HG02623 (cell line): ENCODE measurements at regions not wholly inside any gene's neighbourhood (a gene's known extent, or its start where the extent isn't known, plus 50 kb on each side); places are given as distances from the start of the nearest gene placed in this dataset.

Experiments used
- ATAC-seq: cut with Tn5 transposase; IDR thresholded peaks from one replicate; pipeline ENCODE4 v1.9.1; 2021; ENCODE audit warnings: moderate library complexity; ENCODE audit not compliant: unreplicated experiment

DNA sequence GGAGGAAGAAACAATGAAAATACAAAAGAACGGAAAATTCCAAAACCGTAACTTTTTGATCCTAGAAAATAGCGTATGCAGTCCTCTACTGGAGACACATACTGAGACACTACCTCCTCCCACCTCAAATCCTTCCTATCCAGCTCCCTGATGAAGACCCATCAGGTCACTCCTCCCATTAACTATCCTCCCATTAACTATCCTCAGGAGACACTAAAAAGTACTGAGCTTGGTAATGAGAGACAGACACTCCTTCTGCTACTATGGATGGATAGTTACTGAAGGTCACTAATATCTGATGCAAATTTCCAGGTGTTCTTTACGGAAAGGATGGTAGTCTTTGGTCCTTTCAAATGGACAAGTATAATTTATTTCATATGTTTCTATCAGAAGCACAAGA is 237.5 kb upstream of the BLID start:
- ATAC-seq, result no peak

DNA sequence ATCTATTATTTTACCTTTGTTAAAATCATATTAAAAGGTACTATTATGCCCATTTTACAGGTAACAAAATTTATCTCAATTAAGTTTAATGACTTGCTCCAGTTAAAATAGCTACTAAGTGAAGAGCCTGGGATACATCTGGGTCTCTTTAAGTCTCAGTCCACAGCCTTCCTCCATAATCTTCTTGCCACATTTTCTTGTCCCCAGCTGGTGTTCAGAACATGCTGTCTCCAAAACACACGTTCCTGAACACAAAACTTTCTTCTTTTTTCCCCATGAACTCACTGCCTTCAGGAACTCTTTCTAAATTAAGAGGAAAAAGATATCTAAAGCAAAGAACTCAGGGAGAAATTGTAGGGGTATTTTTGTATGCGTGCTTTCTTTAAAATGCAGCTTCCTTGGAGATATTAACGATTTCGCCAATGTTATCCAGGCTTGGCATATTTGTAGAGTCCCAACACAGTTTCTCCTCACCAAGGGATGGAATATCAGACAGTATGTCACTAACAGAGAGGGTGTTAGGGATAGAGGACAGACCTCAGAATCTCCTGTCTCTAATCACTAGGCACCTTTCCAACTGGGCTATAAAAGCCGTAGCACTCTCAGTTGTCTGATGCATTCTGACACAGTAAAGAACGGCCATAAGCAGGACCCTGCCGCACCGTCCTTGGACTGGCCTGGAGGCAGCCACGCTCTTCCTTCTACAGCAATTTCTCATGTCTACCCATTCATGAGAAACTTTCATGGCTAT is 232.8 kb upstream of the BLID start:
- ATAC-seq, result no peak

DNA sequence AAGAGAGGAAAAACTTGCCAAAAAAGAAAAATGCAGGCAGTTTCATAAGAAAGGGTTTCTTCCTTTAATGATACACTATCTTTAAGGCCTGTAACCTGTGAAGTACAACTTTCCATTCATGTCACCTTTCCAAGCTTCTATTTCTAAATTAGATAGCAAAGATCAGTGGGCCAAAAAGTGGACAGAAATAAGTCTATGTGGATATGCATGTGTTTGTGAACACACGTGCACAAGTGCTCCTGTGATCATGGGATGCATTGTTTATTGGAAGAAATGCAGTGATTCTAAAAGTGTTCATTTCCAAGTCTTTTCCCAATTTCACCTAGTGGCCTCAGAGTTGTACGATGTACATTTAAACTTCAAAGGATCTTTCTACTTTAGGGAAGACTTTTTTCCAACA is 230.0 kb upstream of the BLID start:
- ATAC-seq, result no peak

DNA sequence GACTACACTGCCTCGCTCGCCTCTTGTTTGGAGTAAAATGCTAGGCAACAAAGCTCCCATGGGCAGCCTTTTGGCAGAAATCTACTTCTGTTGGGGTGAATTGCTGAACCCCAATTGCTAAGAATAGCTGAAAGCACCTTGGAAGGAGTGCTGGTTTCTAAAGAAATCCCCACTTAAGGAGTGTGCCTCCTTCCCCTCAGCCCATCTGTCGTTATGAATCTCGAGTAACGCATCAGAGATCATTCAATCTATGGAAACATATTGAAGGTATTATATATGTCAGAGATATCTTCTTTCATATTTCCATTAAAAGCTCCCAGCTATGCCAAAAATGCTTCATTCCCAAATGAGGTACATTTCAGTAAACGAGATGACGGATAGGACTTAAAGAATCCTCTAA is 229.6 kb upstream of the BLID start:
- no peak for ATAC-seq

DNA sequence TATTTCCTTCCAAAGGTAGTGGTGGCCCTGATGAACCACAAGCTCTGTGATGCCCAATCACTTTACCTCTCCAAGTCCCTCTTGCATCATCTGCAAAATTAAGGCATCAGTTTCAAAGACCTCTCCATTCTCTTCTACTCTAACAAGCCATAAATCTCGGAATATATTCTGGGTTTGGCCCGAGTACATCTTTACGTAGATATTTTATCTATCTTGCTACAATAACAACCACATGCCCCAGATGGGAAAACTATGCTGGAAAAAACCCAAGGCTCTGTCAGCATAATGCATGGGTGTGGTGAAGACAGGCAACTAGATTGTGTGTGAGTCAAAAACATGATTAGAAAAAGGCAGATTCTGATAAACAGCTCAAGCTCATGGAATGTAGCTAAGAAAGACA is 228.2 kb upstream of the BLID start:
- no peak for ATAC-seq

DNA sequence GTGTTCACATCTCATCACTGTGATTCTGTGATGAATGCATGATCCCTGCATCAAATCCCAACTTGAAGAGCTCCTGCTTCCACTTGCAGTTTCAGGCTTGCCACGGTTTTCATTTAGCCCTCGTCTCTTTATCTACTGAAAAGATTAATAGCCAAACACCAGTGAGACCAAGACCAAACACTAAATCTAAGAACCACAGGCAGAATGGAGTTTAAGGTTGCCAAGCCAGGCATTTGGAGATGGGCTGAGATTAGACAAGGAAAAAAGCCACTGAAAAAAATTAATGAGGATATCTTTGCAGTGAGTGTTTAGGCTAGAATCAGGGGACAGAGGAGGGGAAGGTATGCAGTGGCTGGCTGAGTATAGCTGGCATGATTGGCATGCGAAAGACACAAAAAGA is 227.2 kb upstream of the BLID start:
- ATAC-seq, result no peak

DNA sequence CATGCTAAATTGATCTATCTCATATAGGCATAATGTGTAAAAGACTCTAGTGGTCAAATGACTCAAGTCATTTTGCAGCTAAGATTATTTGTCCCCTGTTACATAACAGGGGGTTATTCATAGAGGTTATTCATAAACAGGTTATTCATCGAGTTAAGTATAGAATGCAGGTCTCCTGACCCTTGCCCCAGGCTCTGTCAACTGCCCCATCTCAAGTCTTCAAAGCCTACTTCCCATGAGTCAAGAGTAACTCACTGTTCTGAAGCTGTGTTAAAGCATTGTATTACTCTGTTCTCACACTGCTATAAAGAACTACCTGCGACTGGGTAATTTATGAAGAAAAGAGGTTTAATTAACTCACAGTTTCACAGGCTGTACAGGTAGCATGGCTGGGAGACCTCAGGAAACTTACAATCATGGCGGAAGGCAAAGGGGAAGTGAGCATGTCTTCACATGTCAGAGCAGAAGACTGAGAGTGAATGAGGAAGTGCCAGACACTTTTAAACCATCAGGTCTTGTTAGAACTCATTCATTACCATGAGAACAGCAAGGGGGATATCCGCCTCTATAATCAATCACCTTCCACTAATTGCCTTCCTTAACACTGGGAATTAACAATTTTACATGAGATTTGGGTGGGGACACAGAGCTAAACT is 226.2 kb upstream of the BLID start:
- no peak for ATAC-seq

DNA sequence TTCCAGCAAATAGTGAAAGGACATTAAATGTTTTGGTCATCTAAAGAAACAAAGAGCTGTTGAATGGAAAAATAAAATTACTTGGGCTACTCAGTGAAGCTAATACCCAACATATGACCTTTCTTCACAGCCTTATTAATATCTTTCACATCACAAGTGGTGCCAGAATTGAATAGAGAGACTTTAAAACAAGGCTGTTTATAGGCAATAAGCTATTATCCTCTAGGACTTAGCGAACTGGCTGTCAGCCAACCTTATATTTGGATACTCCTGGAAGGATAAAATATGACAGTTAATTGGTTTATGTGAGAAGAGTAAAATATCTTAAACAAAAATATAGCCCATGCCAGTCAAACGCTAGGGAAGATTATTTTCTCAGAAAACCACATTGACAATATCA is 225.5 kb upstream of the BLID start:
- no peak for ATAC-seq

DNA sequence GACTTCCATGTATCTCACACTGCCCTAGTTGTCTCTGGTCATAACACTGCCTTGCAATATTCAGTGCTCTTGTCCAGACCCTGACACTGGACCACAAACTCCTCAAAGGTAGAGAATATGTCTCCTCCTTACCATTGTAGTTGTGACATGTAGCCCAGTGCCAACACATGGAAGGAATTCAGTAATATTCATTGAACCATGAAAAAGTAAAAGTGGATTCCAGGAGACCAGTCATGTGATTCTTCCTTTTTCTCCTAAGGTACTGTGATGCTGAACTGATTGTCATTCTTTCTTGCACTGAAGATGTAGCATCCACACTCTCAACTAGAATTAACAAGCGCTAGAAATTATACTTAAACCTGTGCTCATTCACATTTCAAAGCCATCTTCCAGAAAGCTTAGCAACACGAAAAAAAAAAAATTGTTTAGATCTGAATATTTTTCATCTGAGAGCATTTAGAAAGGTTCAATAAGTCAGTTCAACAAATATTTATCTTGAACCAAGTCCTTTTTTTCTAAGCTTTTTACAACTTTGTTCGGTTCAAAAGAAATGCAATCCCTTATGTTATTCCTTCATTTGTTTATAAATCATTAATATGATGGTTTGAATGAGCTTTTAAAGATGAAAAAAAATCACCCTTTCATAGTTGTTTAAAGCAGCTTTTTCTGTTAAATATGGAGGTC is 224.7 kb upstream of the BLID start:
- no peak for ATAC-seq

DNA sequence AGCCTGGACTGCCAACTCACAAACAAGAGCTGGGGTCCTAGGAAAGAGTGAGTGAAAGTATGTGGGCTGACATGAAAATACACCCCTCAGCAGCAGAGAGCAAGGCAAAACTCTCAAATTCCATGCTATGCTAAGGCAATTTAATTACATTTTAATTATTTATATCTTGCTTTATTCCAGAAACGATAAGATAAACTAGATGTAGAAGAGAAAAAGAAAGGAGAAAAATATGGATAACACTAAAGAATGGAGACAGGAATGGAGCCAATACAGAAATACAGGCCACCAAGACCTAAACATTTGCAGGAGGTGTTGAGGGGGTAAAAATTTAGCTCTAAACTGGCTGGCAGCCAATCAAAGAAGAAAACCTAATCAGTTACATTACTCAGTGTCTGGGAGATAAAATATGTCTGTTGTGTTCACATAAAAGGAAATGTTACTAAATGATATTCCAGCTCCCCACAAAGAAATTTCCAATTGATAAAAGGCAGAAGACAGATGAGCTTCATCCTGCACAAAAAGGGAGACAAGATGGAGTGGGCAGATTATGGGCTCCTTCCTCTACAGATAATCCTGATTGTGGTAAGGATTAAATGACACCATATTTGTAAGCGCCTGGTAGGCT is 223.5 kb upstream of the BLID start:
- ATAC-seq, result no peak

DNA sequence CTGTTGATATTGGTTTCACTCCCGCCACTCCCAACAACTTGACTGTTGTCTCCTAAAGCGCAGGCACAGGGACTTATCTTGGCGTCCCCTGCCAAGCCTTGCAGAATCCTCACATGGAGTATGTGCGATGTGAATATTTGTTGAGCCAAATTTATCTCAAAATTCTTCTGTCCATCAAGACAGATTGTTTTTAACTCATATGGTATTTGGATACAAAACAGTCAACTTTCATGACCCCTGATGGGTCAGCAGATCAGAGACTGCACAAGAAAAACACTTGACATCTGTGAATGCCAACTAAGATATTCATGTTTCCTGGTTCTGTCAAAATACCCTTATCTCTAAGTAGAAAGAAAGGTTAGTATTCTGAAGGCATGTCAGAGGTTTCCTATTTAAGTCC is 221.7 kb upstream of the BLID start:
- ATAC-seq, result no peak

DNA sequence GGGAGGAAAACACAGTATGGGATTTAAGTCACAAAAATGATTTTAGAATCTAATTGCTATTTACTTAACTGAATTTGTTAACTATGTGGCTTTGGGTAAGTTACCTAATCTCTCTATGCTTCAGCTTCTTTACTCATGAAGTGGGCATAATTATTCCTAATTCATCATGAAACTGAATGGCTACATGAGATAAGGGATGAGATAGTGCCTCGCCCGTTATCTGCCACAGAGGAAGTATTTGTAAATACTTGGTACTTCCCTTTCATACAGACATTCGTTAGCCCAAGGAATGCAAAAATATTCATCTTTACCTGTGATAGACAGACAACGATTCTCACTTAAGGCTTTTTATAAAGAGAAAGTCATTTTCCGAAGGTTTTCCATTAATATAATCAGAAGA is 221.2 kb upstream of the BLID start:
- no peak for ATAC-seq

DNA sequence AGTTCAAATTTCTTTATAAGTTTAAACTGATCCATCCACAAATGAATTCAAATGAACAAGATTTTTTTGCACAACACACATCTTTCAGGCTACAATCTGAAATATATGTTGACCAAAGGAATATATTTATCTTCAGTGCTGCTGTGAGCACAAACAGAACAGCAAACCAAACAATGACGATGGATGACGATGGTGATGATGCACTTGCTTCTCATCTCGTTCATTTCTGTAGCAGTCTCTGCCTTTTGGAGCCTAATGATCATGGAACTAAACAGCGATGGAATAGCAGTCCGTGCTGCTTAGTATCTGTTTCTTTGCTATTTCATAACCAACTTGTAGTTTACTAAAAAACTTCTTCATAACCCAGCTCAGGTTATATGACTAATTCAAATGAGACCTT is 220.7 kb upstream of the BLID start:
- no peak for ATAC-seq

DNA sequence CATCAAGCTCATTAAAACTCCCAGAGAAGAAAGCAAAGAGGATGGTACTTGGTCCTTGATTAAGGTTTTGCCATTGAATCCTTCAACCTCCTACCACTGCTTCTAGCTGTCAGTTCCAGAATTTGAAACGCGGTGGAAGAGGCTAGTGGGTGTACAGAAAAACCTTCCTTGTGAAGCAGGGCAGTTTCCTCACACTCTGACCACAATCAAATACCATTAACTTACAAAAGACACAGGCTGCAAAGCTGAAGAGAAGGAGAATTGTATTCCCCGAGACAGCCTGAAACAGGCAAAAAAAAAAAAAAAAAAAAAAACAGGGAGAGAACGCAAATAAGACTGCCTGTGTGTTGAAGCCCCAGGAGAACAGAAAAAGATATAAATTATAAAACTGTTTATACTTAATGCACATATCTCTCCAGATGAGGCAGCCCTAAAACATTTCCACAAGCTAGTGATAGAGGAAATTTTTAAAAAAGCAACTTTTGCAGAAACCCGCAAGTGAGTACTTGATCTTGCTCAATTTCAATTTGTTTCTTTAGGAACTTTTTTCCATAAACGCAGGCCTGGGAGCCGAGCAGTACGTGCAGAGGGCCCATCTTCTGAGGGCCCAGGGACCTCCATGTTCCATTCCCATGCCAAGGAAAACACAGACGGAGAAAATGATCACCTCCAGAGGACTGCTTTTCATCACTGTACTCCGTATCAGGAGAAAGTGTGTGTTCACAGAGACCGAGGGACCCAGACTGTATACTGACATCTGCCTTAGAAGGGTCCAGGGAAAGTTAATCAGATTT is 218.7 kb upstream of the BLID start:
- no peak for ATAC-seq

DNA sequence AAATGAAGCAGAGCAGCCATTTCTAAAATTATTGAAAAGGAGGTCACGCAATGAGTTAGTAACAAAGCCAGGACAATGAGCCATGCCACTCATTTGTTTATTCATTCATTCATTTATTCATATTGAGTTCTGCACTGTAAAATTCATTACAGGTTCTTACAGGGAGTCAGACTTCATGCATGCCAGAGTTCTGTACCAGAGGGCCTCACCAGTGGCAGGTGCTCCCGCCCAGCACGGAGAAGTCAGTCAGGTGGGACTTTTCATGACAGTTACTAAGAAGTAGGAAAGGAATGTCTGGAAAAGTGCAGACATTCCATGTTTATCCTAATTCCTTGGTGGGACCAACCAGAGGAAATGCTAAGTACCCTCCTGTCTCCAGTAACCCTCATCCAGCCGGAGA is 217.5 kb upstream of the BLID start:
- no peak for ATAC-seq

DNA sequence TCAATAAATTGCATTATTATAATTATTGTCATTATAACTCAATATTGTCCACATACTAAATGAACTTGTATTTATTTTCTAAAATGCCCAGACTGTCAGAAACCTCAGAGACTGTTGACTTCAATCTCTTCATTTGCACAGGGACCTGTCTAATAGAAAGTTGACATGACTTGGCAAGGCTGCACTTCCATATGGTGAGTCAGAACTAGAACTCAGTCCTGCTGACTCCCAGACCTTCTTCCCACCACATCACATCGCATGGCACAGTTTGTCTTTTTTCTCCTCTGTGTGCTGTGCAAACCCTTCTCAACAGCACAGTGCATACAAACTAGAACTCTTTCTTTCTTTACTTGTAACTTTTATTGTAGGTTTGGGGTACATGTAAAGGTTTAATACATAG is 215.1 kb upstream of the BLID start:
- ATAC-seq, result no peak

DNA sequence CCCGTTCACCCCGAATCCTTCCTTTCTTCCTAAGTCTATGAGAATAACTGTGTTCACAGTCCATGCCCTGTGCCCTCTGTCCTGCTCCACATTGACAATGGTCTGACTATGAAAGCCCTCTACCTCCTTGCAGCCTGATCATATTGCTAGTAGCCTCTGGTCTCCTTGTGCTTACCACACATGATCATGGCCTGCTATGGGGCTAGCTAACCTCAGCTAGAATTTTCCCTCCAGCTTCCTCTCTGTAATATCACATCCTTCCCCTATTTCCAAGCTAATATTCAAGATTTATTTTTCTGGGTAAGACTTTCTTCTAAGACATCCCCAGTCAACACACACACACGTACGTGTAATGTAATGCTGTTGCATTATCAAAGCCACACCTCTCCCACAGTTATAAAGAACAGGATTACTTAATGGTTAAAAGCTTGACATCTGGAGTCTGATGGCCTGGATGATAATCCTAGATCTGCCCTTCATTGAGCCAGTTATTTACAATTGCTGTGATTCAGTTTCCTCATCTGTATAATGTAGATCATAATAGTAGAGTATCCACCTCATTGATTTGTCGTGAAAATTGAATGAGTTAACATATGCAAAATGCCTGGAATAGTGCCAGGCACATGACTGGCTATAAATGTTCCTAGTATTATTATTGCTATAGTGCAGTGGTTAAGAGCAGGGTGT is 214.4 kb upstream of the BLID start:
- no peak for ATAC-seq

DNA sequence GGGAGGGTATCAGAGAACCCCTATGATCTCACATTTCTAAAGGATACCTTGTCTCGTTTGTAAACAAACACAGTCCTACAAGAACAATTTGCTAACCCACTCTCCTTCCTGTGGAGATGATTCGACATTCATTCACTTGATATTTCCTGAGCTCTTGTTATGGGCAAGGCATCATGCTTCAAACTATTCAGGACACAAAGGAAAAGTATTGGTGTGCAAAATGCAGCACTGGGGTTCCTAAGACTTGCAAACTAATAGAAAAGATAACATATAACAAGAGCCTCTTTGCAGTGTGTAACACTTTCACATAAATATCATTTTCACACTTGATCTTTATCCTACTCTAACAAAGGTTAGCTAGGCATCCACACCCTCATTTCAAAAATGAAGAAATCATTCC is 211.5 kb upstream of the BLID start:
- ATAC-seq, result no peak

DNA sequence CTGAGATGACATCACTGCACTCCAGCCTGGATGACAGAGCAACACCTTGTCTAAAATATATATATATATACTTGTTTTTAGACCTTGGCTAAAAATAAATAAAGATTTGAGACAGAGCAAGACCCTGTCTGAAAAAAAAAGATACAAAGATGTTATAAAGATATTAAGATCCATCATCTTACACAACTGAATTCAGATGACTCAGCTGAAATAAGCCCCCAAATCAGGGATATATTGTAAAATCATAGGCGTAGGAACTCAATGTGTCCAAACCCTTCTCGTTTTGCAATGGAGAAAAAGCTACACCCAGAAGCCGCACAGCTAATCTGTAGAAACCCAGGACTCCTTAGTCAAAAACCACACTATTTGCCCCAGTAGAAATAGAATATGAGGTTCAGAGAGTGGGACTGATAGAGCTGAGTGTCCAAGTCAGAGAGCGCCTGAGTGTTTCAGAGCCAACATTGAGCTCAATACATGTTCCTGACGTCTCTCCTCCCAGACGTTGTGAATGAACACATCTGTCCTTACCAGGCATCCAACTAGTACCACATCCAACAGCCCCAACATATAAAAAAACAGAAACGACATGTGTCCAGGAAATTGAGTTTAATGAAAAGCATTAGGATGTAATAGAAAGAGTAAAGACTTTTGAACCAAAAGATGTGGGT is 207.9 kb upstream of the BLID start:
- no peak for ATAC-seq

DNA sequence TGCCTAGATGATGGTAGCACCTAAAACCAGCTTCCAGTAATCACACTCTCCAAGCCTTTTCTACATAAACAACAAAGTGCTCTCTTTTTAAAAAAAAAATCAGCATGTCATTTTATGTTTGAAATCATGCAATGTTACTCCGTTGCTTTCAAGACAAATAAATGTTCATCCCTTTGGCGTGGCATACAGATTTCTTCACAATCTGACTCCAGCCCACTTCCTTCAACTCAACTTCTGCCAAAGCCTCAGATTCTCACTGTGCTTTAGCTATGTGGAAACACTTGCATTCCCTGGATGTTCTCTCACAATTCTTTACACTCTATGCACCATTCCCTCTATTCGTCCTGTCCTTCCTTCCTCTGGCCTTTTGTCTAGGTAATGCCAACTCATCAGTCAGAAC is 206.3 kb upstream of the BLID start:
- no peak for ATAC-seq
